IMR-90 (cell line): ENCODE measurements at regions not wholly inside any gene's neighbourhood (a gene's known extent, or its start where the extent isn't known, plus 50 kb on each side); places are given as distances from the start of the nearest gene placed in this dataset.

Source experiments
- ATAC-seq: fragments of 200-7000 bp; cut with Tn5 transposase; 2 replicates; pipeline ENCODE4 v1.9.1; 2020; ENCODE audit warnings: low read depth, mild to moderate bottlenecking, moderate library complexity
- BruUV-seq: library from RNA; stranded (reverse); fragments of 400-500 nt; replicated peaks from 2 replicates; lab custom pipeline; 2021; lab: Mats Ljungman, UMichigan
- CTCF ChIA-PET: fragments of 300-600 bp; formaldehyde crosslinking; extraction: SDS; loops from one replicate; lab custom pipeline; 2021; ENCODE audit warnings: antibody characterized with exemption; lab: Yijun Ruan, JAX
- POLR2A ChIA-PET: fragments of 300-600 bp; sonication (Branson Sonifier 250); formaldehyde crosslinking; loops from one replicate; lab custom pipeline; 2022; ENCODE audit warnings: antibody characterized with exemption; ENCODE audit not compliant: unreplicated experiment; lab: Charles Lee
- DNase-seq: peaks from one replicate; pipeline ENCODE4 v3.0.0; 2013
- H2AFZ ChIP-seq: replicated peaks from 2 replicates; pipeline ENCODE3; 2013; ENCODE audit warnings: low read length, mild to moderate bottlenecking; ENCODE audit not compliant: poor library complexity
- H2AK5ac ChIP-seq: 2 replicates; pipeline ENCODE4 v1.6.1; 2013; ENCODE audit warnings: low read depth, low read length, inconsistent platforms
- H2AK9ac ChIP-seq: replicated peaks from 2 replicates; pipeline ENCODE3; 2013; ENCODE audit warnings: mild to moderate bottlenecking, low read depth, low read length, moderate library complexity; ENCODE audit not compliant: poor library complexity
- H2BK120ac ChIP-seq: 2 replicates; pipeline ENCODE4 v1.6.1; 2013; ENCODE audit warnings: low read depth, low read length, inconsistent platforms
- H2BK15ac ChIP-seq: 3 replicates; pipeline ENCODE4 v1.6.1; 2013; ENCODE audit warnings: low read depth, low read length, inconsistent platforms
- H2BK20ac ChIP-seq: 2 replicates; pipeline ENCODE4 v1.6.1; 2013; ENCODE audit warnings: low read depth, mild to moderate bottlenecking, inconsistent platforms, low read length, moderate library complexity
- H2BK5ac ChIP-seq: 2 replicates; pipeline ENCODE4 v1.6.1; 2013; ENCODE audit warnings: mild to moderate bottlenecking, low read depth, low read length, inconsistent platforms; ENCODE audit not compliant: poor library complexity, severe bottlenecking
- H3K14ac ChIP-seq: replicated peaks from 2 replicates; pipeline ENCODE4 v1.6.1; 2013; ENCODE audit warnings: low read depth, low read length, inconsistent platforms
- H3K18ac ChIP-seq: 2 replicates; pipeline ENCODE4 v1.6.1; 2013; ENCODE audit warnings: low read depth, low read length, control low read depth
- H3K23ac ChIP-seq: 2 replicates; pipeline ENCODE4 v1.6.1; 2013; ENCODE audit warnings: low read depth, low read length, inconsistent platforms
- H3K27ac ChIP-seq: 2 replicates; pipeline ENCODE4 v1.5.1; 2013; ENCODE audit warnings: mild to moderate bottlenecking, control low read depth, low read length; ENCODE audit not compliant: insufficient read depth
- H3K27me3 ChIP-seq: 2 replicates; pipeline ENCODE4 v1.6.1; 2013; ENCODE audit warnings: low read length; ENCODE audit not compliant: control insufficient read depth, insufficient read depth
- H3K36me3 ChIP-seq: 2 replicates; pipeline ENCODE4 v1.6.1; 2013; ENCODE audit warnings: low read length, mixed read lengths; ENCODE audit not compliant: control insufficient read depth, insufficient read depth
- H3K4ac ChIP-seq: 2 replicates; pipeline ENCODE4 v1.6.1; 2013; ENCODE audit warnings: low read depth, low read length, inconsistent platforms
- H3K4me1 ChIP-seq: 2 replicates; pipeline ENCODE4 v1.6.1; 2013; ENCODE audit warnings: low read length, mixed read lengths; ENCODE audit not compliant: control insufficient read depth, insufficient read depth
- H3K4me2 ChIP-seq: 2 replicates; pipeline ENCODE4 v1.6.1; 2013; ENCODE audit warnings: low read depth, mild to moderate bottlenecking, control low read depth, low read length, moderate library complexity
- H3K4me3 ChIP-seq: 2 replicates; pipeline ENCODE4 v1.5.1; 2013; ENCODE audit warnings: low read depth, mild to moderate bottlenecking, control low read depth, low read length, moderate library complexity; ENCODE audit not compliant: insufficient read depth
- H3K56ac ChIP-seq: 2 replicates; pipeline ENCODE4 v1.6.1; 2013; ENCODE audit warnings: low read length, inconsistent platforms; ENCODE audit not compliant: insufficient read depth; ENCODE audit errors: extremely low read depth
- H3K79me1 ChIP-seq, 2 experiments: 2 replicates each; pipeline ENCODE4 v1.6.1; 2013; ENCODE audit warnings: low read length in 2 of 2, inconsistent platforms in 1 of 2, low read depth in 1 of 2
- H3K9ac ChIP-seq: 2 replicates; pipeline ENCODE4 v1.6.1; 2013; ENCODE audit warnings: low read depth, low read length, control low read depth
- H3K9me1 ChIP-seq: 2 replicates; pipeline ENCODE4 v1.6.1; 2013; ENCODE audit warnings: low read length, inconsistent platforms; ENCODE audit not compliant: insufficient read depth
- H3K9me3 ChIP-seq: 2 replicates; pipeline ENCODE4 v1.6.1; 2013; ENCODE audit warnings: low read length; ENCODE audit not compliant: control insufficient read depth, insufficient read depth
- H4K20me1 ChIP-seq: 2 replicates; pipeline ENCODE4 v1.6.1; 2013; ENCODE audit warnings: low read length, inconsistent platforms; ENCODE audit not compliant: insufficient read depth
- H4K5ac ChIP-seq: 2 replicates; pipeline ENCODE4 v1.6.1; 2013; ENCODE audit warnings: mild to moderate bottlenecking, low read depth, low read length, control low read depth
- H4K8ac ChIP-seq, 2 experiments: 2 replicates each; pipeline ENCODE4 v1.6.1; 2013; ENCODE audit warnings: low read depth in 2 of 2, low read length in 2 of 2, control low read depth in 1 of 2, inconsistent platforms in 1 of 2
- H4K91ac ChIP-seq: 2 replicates; pipeline ENCODE4 v1.6.1; 2013; ENCODE audit warnings: low read depth, low read length, inconsistent platforms; ENCODE audit not compliant: insufficient read depth
- CEBPB ChIP-seq: IDR thresholded peaks from 2 replicates; pipeline ENCODE4 v1.6.1; 2012; ENCODE audit warnings: low read depth, low read length, improper control_type of control experiment
- SMC3 ChIP-seq: fragments of 150-350 bp; IDR thresholded peaks from 2 replicates; pipeline ENCODE4 v1.6.1; 2016; ENCODE audit warnings: low read depth, mild to moderate bottlenecking, antibody characterized with exemption, low read length, moderate library complexity
- dilution Hi-C: fragments of 300-500 bp; cut with HindIII; formaldehyde crosslinking; loops from one replicate; pipeline ENCODE4 v1.14.3; 2018; ENCODE audit warnings: low sequenced_read_pairs; ENCODE audit not compliant: unreplicated experiment
- in situ Hi-C: fragments of 300-500 bp; cut with MboI; formaldehyde crosslinking; loops from 3 replicates; pipeline ENCODE4 v1.14.3; 2019; ENCODE audit warnings: low sequenced_read_pairs, inconsistent platforms, mixed read lengths
- intact Hi-C: fragments of 100-400 bp; cut with micrococcal nuclease; formaldehyde crosslinking; loops from 2 replicates; pipeline ENCODE4 v1.10.0; 2022

DNA sequence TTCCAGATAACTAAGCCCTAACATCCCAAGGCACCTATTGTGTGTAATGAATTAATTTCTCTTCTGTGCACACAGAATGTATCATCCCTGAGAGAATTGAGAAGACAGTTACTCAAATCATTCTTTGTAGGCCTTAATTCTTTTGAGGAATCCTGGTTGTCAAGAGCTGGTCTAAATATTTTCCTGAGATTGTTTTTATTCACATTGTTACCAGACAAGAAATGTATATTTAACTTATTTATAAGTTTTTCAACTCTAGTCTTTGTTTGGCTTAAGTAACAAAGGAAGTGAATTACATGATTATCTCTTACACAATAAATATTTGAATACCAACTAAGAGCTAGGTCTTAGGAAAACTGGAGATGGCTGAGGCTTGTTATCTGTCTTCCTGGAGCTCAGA is 169.4 kb downstream of the DACT1 start:
- no peak overlapping the region for H2BK15ac ChIP-seq
- H3K14ac ChIP-seq: no peak overlapping the region
- no peak overlapping the region for H3K4me2 ChIP-seq
- H2AK9ac ChIP-seq: no peak overlapping the region
- no TSS peak for BruUV-seq
- DNase-seq (no peak), ATAC-seq (no peak)
- no peak overlapping the region for H3K4ac ChIP-seq
- no peaks in the 10 kb centered on the region for H3K4me1 ChIP-seq
- H3K9me1 ChIP-seq: no peaks in the 10 kb centered on the region
- H3K9me3 ChIP-seq: 0 out of 2 replicates have a peak, but pooled peaks cover 2% of the 10 kb centered on the region
- no peak overlapping the region for H2AK5ac ChIP-seq
- no peak for TF ChIP-seq SMC3
- 0 out of 2 replicates have a peak, but pooled peaks have one; percentile 27 for TF ChIP-seq CEBPB
- CTCF ChIA-PET: no interaction called here
- H4K91ac ChIP-seq: no peak overlapping the region
- H3K9ac ChIP-seq: no peak overlapping the region
- intact Hi-C loops: no loop called here
- no peak overlapping the region for H2BK120ac ChIP-seq
- H4K5ac ChIP-seq: no peak overlapping the region
- no peak overlapping the region for H2BK20ac ChIP-seq
- H2AFZ ChIP-seq: no peak overlapping the region
- H3K56ac ChIP-seq: no peak overlapping the region
- no peak overlapping the region for H4K8ac ChIP-seq
- H3K36me3 ChIP-seq: no peaks in the 10 kb centered on the region
- no peak overlapping the region for H3K18ac ChIP-seq
- H3K79me1 ChIP-seq: no peaks in the 10 kb centered on the region
- H4K20me1 ChIP-seq: no peaks in the 10 kb centered on the region
- peaks cover 4% of the 10 kb centered on the region; the same call in 1 of the 2 replicates for H3K27me3 ChIP-seq
- POLR2A ChIA-PET: no interaction called here
- no peak overlapping the region for H2BK5ac ChIP-seq
- dilution Hi-C loops: no loop called here
- H3K4me3 ChIP-seq: no peak overlapping the region
- in situ Hi-C loops: no loop called here
- H3K27ac ChIP-seq: no peak overlapping the region
- H3K23ac ChIP-seq: no peak overlapping the region
